ENCODE measurements at regions not wholly inside any gene's neighbourhood (a gene's known extent, or its start where the extent isn't known, plus 50 kb on each side); places are given as distances from the start of the nearest gene placed in this dataset.

GRCh38 chr16:6633456-6633855 lies 699.2 kb upstream of the RBFOX1 start:
- Histone ChIP-seq H3K4me3 (ENCODE audit: low read depth, low read length) (no peak overlapping the region), H3K4me1 (ENCODE audit: control insufficient read depth, insufficient read depth, low read length) (no peaks in the 10 kb centered on the region), H3K9me3 (ENCODE audit: control insufficient read depth, insufficient read depth, low read depth, low read length) (no peaks in the 10 kb centered on the region), H3K36me3 (ENCODE audit: control insufficient read depth in 2 of 2, insufficient read depth in 1 of 2, low read length in 2 of 2) (no peaks in the 10 kb centered on the region), H3K27ac (ENCODE audit: extremely low read depth, low read depth, low read length) (no peak overlapping the region)
- CTCF ChIA-PET = no interaction called here
- TF ChIP-seq, protein P1, sequence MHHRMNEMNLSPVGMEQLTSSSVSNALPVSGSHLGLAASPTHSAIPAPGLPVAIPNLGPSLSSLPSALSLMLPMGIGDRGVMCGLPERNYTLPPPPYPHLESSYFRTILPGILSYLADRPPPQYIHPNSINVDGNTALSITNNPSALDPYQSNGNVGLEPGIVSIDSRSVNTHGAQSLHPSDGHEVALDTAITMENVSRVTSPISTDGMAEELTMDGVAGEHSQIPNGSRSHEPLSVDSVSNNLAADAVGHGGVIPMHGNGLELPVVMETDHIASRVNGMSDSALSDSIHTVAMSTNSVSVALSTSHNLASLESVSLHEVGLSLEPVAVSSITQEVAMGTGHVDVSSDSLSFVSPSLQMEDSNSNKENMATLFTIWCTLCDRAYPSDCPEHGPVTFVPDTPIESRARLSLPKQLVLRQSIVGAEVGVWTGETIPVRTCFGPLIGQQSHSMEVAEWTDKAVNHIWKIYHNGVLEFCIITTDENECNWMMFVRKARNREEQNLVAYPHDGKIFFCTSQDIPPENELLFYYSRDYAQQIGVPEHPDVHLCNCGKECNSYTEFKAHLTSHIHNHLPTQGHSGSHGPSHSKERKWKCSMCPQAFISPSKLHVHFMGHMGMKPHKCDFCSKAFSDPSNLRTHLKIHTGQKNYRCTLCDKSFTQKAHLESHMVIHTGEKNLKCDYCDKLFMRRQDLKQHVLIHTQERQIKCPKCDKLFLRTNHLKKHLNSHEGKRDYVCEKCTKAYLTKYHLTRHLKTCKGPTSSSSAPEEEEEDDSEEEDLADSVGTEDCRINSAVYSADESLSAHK (tag by site-specific recombination; IDR thresholded peaks at IDR 0.05) = no peak
- TF ChIP-seq TSHZ1 (tag by site-specific recombination; IDR thresholded peaks at IDR 0.05; ENCODE audit: borderline replicate concordance) = no peak
- no peak for TF ChIP-seq ZNF701 (tag by site-specific recombination; IDR thresholded peaks at IDR 0.05)
- POLR2A ChIA-PET = no interaction called here

GRCh38 chr16:6629110-6629509 lies 703.5 kb upstream of the RBFOX1 start:
- H3K4me3 ChIP-seq (ENCODE audit: low read depth, low read length) = no peak overlapping the region
- no peaks in the 10 kb centered on the region for H3K4me1 ChIP-seq (ENCODE audit: control insufficient read depth, insufficient read depth, low read length)
- no peaks in the 10 kb centered on the region for H3K36me3 ChIP-seq (ENCODE audit: control insufficient read depth in 2 of 2, insufficient read depth in 1 of 2, low read length in 2 of 2)
- H3K27ac ChIP-seq (ENCODE audit: extremely low read depth, low read depth, low read length) = no peak overlapping the region
- POLR2A ChIA-PET = no interaction called here
- no peaks in the 10 kb centered on the region for H3K9me3 ChIP-seq (ENCODE audit: control insufficient read depth, insufficient read depth, low read depth, low read length)
- TF ChIP-seq ZNF785 (tag by site-specific recombination; IDR thresholded peaks at IDR 0.05) (no peak), MEIS1 (CRISPR knock-in tag; IDR thresholded peaks at IDR 0.05; ENCODE audit: borderline replicate concordance) (no peak), HOXC10 (CRISPR knock-in tag; IDR thresholded peaks at IDR 0.05) (no peak), ZNF24 (tag by site-specific recombination; IDR thresholded peaks at IDR 0.05) (no peak), ZFP41 (tag by site-specific recombination; IDR thresholded peaks at IDR 0.05; ENCODE audit: borderline replicate concordance) (no peak), ZNF10 (tag by site-specific recombination; IDR thresholded peaks at IDR 0.05) (no peak), ZNF174 (tag by site-specific recombination; IDR thresholded peaks at IDR 0.05) (no peak), RBAK (tag by site-specific recombination; IDR thresholded peaks at IDR 0.05) (no peak), ZNF221 (tag by site-specific recombination; IDR thresholded peaks at IDR 0.05; ENCODE audit: borderline replicate concordance) (no peak), ZNF830 (tag by site-specific recombination; IDR thresholded peaks at IDR 0.05; ENCODE audit: low read depth) (no peak), ZBTB8A (tag by site-specific recombination; IDR thresholded peaks at IDR 0.05) (no peak), ZNF148 (tag by site-specific recombination; IDR thresholded peaks at IDR 0.05; ENCODE audit: borderline replicate concordance) (no peak), ZNF473 (tag by site-specific recombination; IDR thresholded peaks at IDR 0.05) (no peak), ZNF626 (tag by site-specific recombination; IDR thresholded peaks at IDR 0.05) (no peak), ZNF248 (tag by site-specific recombination; IDR thresholded peaks at IDR 0.05) (no peak), ZNF23 (tag by site-specific recombination; IDR thresholded peaks at IDR 0.05; ENCODE audit: borderline replicate concordance) (no peak), BCL11B (tag by site-specific recombination; IDR thresholded peaks at IDR 0.05; ENCODE audit: low read depth) (no peak), ZNF560 (tag by site-specific recombination; IDR thresholded peaks at IDR 0.05; ENCODE audit: borderline replicate concordance) (no peak)
- TF ChIP-seq, protein P2, sequence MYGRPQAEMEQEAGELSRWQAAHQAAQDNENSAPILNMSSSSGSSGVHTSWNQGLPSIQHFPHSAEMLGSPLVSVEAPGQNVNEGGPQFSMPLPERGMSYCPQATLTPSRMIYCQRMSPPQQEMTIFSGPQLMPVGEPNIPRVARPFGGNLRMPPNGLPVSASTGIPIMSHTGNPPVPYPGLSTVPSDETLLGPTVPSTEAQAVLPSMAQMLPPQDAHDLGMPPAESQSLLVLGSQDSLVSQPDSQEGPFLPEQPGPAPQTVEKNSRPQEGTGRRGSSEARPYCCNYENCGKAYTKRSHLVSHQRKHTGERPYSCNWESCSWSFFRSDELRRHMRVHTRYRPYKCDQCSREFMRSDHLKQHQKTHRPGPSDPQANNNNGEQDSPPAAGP (tag by site-specific recombination; IDR thresholded peaks at IDR 0.05) = no peak
- TF ChIP-seq, protein P3, sequence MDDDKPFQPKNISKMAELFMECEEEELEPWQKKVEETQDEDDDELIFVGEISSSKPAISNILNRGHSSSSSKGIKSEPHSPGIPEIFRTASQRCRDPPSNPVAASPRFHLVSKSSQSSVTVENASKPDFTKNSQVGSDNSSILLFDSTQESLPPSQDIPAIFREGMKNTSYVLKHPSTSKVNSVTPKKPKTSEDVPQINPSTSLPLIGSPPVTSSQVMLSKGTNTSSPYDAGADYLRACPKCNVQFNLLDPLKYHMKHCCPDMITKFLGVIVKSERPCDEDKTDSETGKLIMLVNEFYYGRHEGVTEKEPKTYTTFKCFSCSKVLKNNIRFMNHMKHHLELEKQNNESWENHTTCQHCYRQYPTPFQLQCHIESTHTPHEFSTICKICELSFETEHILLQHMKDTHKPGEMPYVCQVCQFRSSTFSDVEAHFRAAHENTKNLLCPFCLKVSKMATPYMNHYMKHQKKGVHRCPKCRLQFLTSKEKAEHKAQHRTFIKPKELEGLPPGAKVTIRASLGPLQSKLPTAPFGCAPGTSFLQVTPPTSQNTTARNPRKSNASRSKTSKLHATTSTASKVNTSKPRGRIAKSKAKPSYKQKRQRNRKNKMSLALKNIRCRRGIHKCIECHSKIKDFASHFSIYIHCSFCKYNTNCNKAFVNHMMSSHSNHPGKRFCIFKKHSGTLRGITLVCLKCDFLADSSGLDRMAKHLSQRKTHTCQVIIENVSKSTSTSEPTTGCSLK (tag by site-specific recombination; IDR thresholded peaks at IDR 0.05) = no peak
- CTCF ChIA-PET = interaction anchor here (0.9 kb wide), 1 partner anchor 14 kb away, joined by 3 read pairs; no protein-coding TSS in a partner anchor

All from HEK293 (cell line).